KMS-11 (cell line): ENCODE measurements at regions not wholly inside any gene's neighbourhood (a gene's known extent, or its start where the extent isn't known, plus 50 kb on each side); places are given as distances from the start of the nearest gene placed in this dataset.

ENCODE experiments used
- H2AFZ ChIP-seq: fragments of 200-600 bp; sonication (generic); 2 replicates; pipeline ENCODE4 v1.6.1; 2016; ENCODE audit warnings: antibody characterized with exemption, mixed run types, low read depth
- H3K27ac ChIP-seq: fragments of 200-600 bp; sonication (generic); 2 replicates; pipeline ENCODE4 v1.6.1; 2016; ENCODE audit warnings: mild to moderate bottlenecking, mixed run types
- H3K27me3 ChIP-seq: fragments of 200-600 bp; sonication (generic); 2 replicates; pipeline ENCODE4 v1.6.1; 2017; ENCODE audit warnings: mild to moderate bottlenecking, low read depth, mixed run types, moderate library complexity; ENCODE audit not compliant: insufficient read depth
- H3K36me3 ChIP-seq: fragments of 200-600 bp; sonication (generic); 2 replicates; pipeline ENCODE4 v1.6.1; 2017; ENCODE audit warnings: mild to moderate bottlenecking, mixed run types; ENCODE audit not compliant: insufficient read depth
- H3K4me1 ChIP-seq: fragments of 200-600 bp; sonication (generic); 2 replicates; pipeline ENCODE4 v1.6.1; 2016; ENCODE audit warnings: mild to moderate bottlenecking, low read depth, mixed run types; ENCODE audit not compliant: poor library complexity, severe bottlenecking
- H3K4me2 ChIP-seq: fragments of 200-600 bp; sonication (generic); 2 replicates; pipeline ENCODE4 v1.7.0; 2016; ENCODE audit warnings: mild to moderate bottlenecking, mixed run types
- H3K4me3 ChIP-seq: fragments of 200-600 bp; sonication (generic); IDR thresholded peaks from 2 replicates; pipeline ENCODE4 v1.6.1; 2017; ENCODE audit warnings: low read depth, low read length, mixed read lengths; ENCODE audit not compliant: insufficient read depth
- H3K79me2 ChIP-seq: fragments of 200-600 bp; sonication (generic); 2 replicates; pipeline ENCODE4 v1.6.1; 2016; ENCODE audit warnings: low read depth, mixed run types; ENCODE audit not compliant: insufficient read depth
- H3K9ac ChIP-seq: fragments of 200-600 bp; sonication (generic); 2 replicates; pipeline ENCODE4 v1.6.1; 2016; ENCODE audit warnings: mild to moderate bottlenecking, mixed run types
- H4K20me1 ChIP-seq: fragments of 200-600 bp; sonication (generic); 2 replicates; pipeline ENCODE4 v1.6.1; 2016; ENCODE audit warnings: mild to moderate bottlenecking, mixed run types; ENCODE audit not compliant: insufficient read depth
- CTCF ChIP-seq: fragments of 200-600 bp; sonication (generic); conservative IDR thresholded peaks from 2 replicates; pipeline ENCODE4 v1.6.1; 2017; ENCODE audit warnings: low read depth, mild to moderate bottlenecking, antibody characterized with exemption, low read length, moderate library complexity, mixed read lengths

- no peak for TF ChIP-seq CTCF
- no peaks in the 10 kb centered on the region for H3K79me2 ChIP-seq
- H3K4me1 ChIP-seq: no peaks in the 10 kb centered on the region
- no peaks in the 10 kb centered on the region for H3K27me3 ChIP-seq
- H3K4me2 ChIP-seq: no peak overlapping the region
- H3K36me3 ChIP-seq: no peaks in the 10 kb centered on the region
- H3K4me3 ChIP-seq: no peak overlapping the region
- H3K27ac ChIP-seq: no peak overlapping the region
- no peak overlapping the region for H2AFZ ChIP-seq
- no peaks in the 10 kb centered on the region for H4K20me1 ChIP-seq
- H3K9ac ChIP-seq: no peak overlapping the region
Measured at GRCh38 chr6:14819840-14820420, 425.9 kb upstream of the JARID2 start.

- H3K9ac ChIP-seq: no peak overlapping the region
- H3K36me3 ChIP-seq: no peaks in the 10 kb centered on the region
- H3K79me2 ChIP-seq: no peaks in the 10 kb centered on the region
- no peaks in the 10 kb centered on the region for H3K27me3 ChIP-seq
- H3K4me2 ChIP-seq: no peak overlapping the region
- no peaks in the 10 kb centered on the region for H4K20me1 ChIP-seq
- H3K27ac ChIP-seq: no peak overlapping the region
- H2AFZ ChIP-seq: no peak overlapping the region
- TF ChIP-seq CTCF: no peak
- no peak overlapping the region for H3K4me3 ChIP-seq
- H3K4me1 ChIP-seq: no peaks in the 10 kb centered on the region
Measured at GRCh38 chr6:14822012-14822553, 423.8 kb upstream of the JARID2 start.

GRCh38 chr6:14822679-14823078, 423.2 kb upstream of the JARID2 start:
- no peaks in the 10 kb centered on the region for H3K79me2 ChIP-seq
- no peak overlapping the region for H3K27ac ChIP-seq
- H3K36me3 ChIP-seq: no peaks in the 10 kb centered on the region
- no peak overlapping the region for H3K4me3 ChIP-seq
- H3K9ac ChIP-seq: no peak overlapping the region
- no peaks in the 10 kb centered on the region for H3K4me1 ChIP-seq
- no peaks in the 10 kb centered on the region for H3K27me3 ChIP-seq
- no peaks in the 10 kb centered on the region for H4K20me1 ChIP-seq
- H3K4me2 ChIP-seq: no peak overlapping the region
- no peak overlapping the region for H2AFZ ChIP-seq
- no peak for TF ChIP-seq CTCF

GRCh38 chr6:14824060-14824459, 421.8 kb upstream of the JARID2 start:
- Histone ChIP-seq H3K36me3 (no peaks in the 10 kb centered on the region), H3K27ac (no peak overlapping the region)

More at GRCh38 chr6:14824060-14824459, 421.8 kb upstream of the JARID2 start:
- no peak overlapping the region for H3K9ac ChIP-seq
- H3K4me3 ChIP-seq: no peak overlapping the region
- no peaks in the 10 kb centered on the region for H4K20me1 ChIP-seq
- H3K79me2 ChIP-seq: no peaks in the 10 kb centered on the region
- no peaks in the 10 kb centered on the region for H3K27me3 ChIP-seq
- no peak overlapping the region for H2AFZ ChIP-seq
- no peak overlapping the region for H3K4me2 ChIP-seq
- H3K4me1 ChIP-seq: no peaks in the 10 kb centered on the region
- no peak for TF ChIP-seq CTCF
